GM18951 (cell line): ENCODE measurements at regions not wholly inside any gene's neighbourhood (a gene's known extent, or its start where the extent isn't known, plus 50 kb on each side); places are given as distances from the start of the nearest gene placed in this dataset.

ENCODE experiments used
- POLR2A ChIP-seq: IDR thresholded peaks from 4 replicates; pipeline ENCODE4 v1.6.1; 2011; ENCODE audit warnings: mild to moderate bottlenecking; ENCODE audit not compliant: insufficient read length, insufficient read depth; ENCODE audit errors: extremely low read depth
- in situ Hi-C: fragments of 300-500 bp; cut with MboI; formaldehyde crosslinking; loops from one replicate; pipeline ENCODE4 v1.12.0; 2022; ENCODE audit warnings: low sequenced_read_pairs, mixed read lengths, inconsistent platforms; ENCODE audit not compliant: unreplicated experiment

- in situ Hi-C loops: no loop called here
- TF ChIP-seq POLR2A: no peak
Observed at GRCh38 chr10:8248868-8249267, 194.4 kb downstream of the GATA3 start.

- TF ChIP-seq POLR2A: no peak
- in situ Hi-C loops: no loop called here
Observed at GRCh38 chr10:8254350-8254749, 199.9 kb downstream of the GATA3 start.

- no peak for TF ChIP-seq POLR2A
- in situ Hi-C loops: no loop called here
Observed at GRCh38 chr10:8255301-8255700, 200.8 kb downstream of the GATA3 start.

- in situ Hi-C loops: no loop called here
- no peak for TF ChIP-seq POLR2A
Observed at GRCh38 chr10:8260645-8261044, 206.2 kb downstream of the GATA3 start.

GRCh38 chr10:8262317-8262716 is 207.8 kb downstream of the GATA3 start:
- no peak for TF ChIP-seq POLR2A
- in situ Hi-C loops: no loop called here

GRCh38 chr10:8269976-8270375 is 215.5 kb downstream of the GATA3 start:
- in situ Hi-C loops: no loop called here
- no peak for TF ChIP-seq POLR2A

GRCh38 chr10:8272794-8273425 is 218.4 kb downstream of the GATA3 start:
- no peak for TF ChIP-seq POLR2A
- in situ Hi-C loops: no loop called here

GRCh38 chr10:8273749-8274148 is 219.3 kb downstream of the GATA3 start:
- no peak for TF ChIP-seq POLR2A
- in situ Hi-C loops: no loop called here

- no peak for TF ChIP-seq POLR2A
- in situ Hi-C loops: no loop called here
Observed at GRCh38 chr10:8275911-8276310, 221.4 kb downstream of the GATA3 start.

- in situ Hi-C loops: no loop called here
- no peak for TF ChIP-seq POLR2A
Observed at GRCh38 chr10:8278099-8278498, 223.6 kb downstream of the GATA3 start.

GRCh38 chr10:8279598-8279997 is 225.1 kb downstream of the GATA3 start:
- TF ChIP-seq POLR2A: no peak
- in situ Hi-C loops: no loop called here

- TF ChIP-seq POLR2A: no peak
- in situ Hi-C loops: no loop called here
Observed at GRCh38 chr10:8280946-8281345, 226.5 kb downstream of the GATA3 start.

- TF ChIP-seq POLR2A: no peak
- in situ Hi-C loops: no loop called here
Observed at GRCh38 chr10:8282340-8282739, 227.9 kb downstream of the GATA3 start.

- in situ Hi-C loops: no loop called here
- TF ChIP-seq POLR2A: no peak
Observed at GRCh38 chr10:8283166-8283905, 228.8 kb downstream of the GATA3 start.
